ENCODE measurements at regions not wholly inside any gene's neighbourhood (a gene's known extent, or its start where the extent isn't known, plus 50 kb on each side); places are given as distances from the start of the nearest gene placed in this dataset.

GRCh38 chr1:182275271-182275670 lies 116.3 kb downstream of the GLUL start:
- no peak overlapping the region for H3K4me2 ChIP-seq (ENCODE audit: low read depth, low read length)
- H3K79me2 ChIP-seq (ENCODE audit: low read length), result no peaks in the 10 kb centered on the region
- TF ChIP-seq CTCF (IDR thresholded peaks at IDR 0.05; ENCODE audit: low read length) (no peak), EZH2 (optimal IDR thresholded peaks at IDR 0.05; ENCODE audit: low read depth, low read length) (no peak), EZH2phosphoT487 (IDR thresholded peaks at IDR 0.05; ENCODE audit: low read length) (no peak)
- no peaks in the 10 kb centered on the region for H3K27me3 ChIP-seq (replicated peaks; ENCODE audit: insufficient read depth, low read length)
- H3K9ac ChIP-seq (ENCODE audit: low read length), result no peak overlapping the region
- H3K4me3 ChIP-seq (ENCODE audit: low read length), result no peak overlapping the region
- H2AFZ ChIP-seq (ENCODE audit: low read length), result no peak overlapping the region
- H3K9me2 ChIP-seq (replicated peaks; ENCODE audit: insufficient read depth, low read length), result no peaks in the 10 kb centered on the region
- no peaks in the 10 kb centered on the region for H3K9me3 ChIP-seq (replicated peaks; ENCODE audit: insufficient read depth, low read length)
- H3K4me1 ChIP-seq (ENCODE audit: low read length), result no peaks in the 10 kb centered on the region
- no peaks in the 10 kb centered on the region for H3K36me3 ChIP-seq (replicated peaks; ENCODE audit: insufficient read depth, low read length)
- H3F3A ChIP-seq (ENCODE audit: insufficient read depth, low read length), result no peaks in the 10 kb centered on the region
- no peaks in the 10 kb centered on the region for H4K20me1 ChIP-seq (ENCODE audit: insufficient read depth, low read length)
- H3K27ac ChIP-seq (ENCODE audit: low read length), result no peak overlapping the region
- no peak for DNase-seq

GRCh38 chr1:182274618-182275017 lies 117.0 kb downstream of the GLUL start:
- no peak overlapping the region for H3K4me2 ChIP-seq (ENCODE audit: low read depth, low read length)
- no peak for TF ChIP-seq EZH2phosphoT487 (IDR thresholded peaks at IDR 0.05; ENCODE audit: low read length)
- no peak for TF ChIP-seq CTCF (IDR thresholded peaks at IDR 0.05; ENCODE audit: low read length)
- no peak for TF ChIP-seq EZH2 (optimal IDR thresholded peaks at IDR 0.05; ENCODE audit: low read depth, low read length)
- H3K4me1 ChIP-seq (ENCODE audit: low read length), result no peaks in the 10 kb centered on the region
- no peak for DNase-seq
- no peaks in the 10 kb centered on the region for H3K79me2 ChIP-seq (ENCODE audit: low read length)
- H3K27ac ChIP-seq (ENCODE audit: low read length), result no peak overlapping the region
- no peaks in the 10 kb centered on the region for H4K20me1 ChIP-seq (ENCODE audit: insufficient read depth, low read length)
- H3K27me3 ChIP-seq (replicated peaks; ENCODE audit: insufficient read depth, low read length), result no peaks in the 10 kb centered on the region
- H3K9ac ChIP-seq (ENCODE audit: low read length), result no peak overlapping the region
- no peaks in the 10 kb centered on the region for H3F3A ChIP-seq (ENCODE audit: insufficient read depth, low read length)
- H3K9me3 ChIP-seq (replicated peaks; ENCODE audit: insufficient read depth, low read length), result no peaks in the 10 kb centered on the region
- H3K36me3 ChIP-seq (replicated peaks; ENCODE audit: insufficient read depth, low read length), result no peaks in the 10 kb centered on the region
- H3K4me3 ChIP-seq (ENCODE audit: low read length), result no peak overlapping the region
- no peaks in the 10 kb centered on the region for H3K9me2 ChIP-seq (replicated peaks; ENCODE audit: insufficient read depth, low read length)
- H2AFZ ChIP-seq (ENCODE audit: low read length), result no peak overlapping the region

- H3K27ac ChIP-seq (ENCODE audit: low read length), result no peak overlapping the region
- no peak for DNase-seq
These were observed 120.9 kb downstream of the GLUL start for GRCh38 chr1:182270731-182271130.

More at GRCh38 chr1:182270731-182271130, 120.9 kb downstream of the GLUL start:
- Histone ChIP-seq H3K4me2 (ENCODE audit: low read depth, low read length) (no peak overlapping the region), H3K4me3 (ENCODE audit: low read length) (no peak overlapping the region), H3K9me3 (replicated peaks; ENCODE audit: insufficient read depth, low read length) (no peaks in the 10 kb centered on the region), H3K9ac (ENCODE audit: low read length) (no peak overlapping the region), H3K36me3 (replicated peaks; ENCODE audit: insufficient read depth, low read length) (no peaks in the 10 kb centered on the region), H2AFZ (ENCODE audit: low read length) (no peak overlapping the region), H3F3A (ENCODE audit: insufficient read depth, low read length) (no peaks in the 10 kb centered on the region), H4K20me1 (ENCODE audit: insufficient read depth, low read length) (no peaks in the 10 kb centered on the region), H3K4me1 (ENCODE audit: low read length) (no peaks in the 10 kb centered on the region), H3K9me2 (replicated peaks; ENCODE audit: insufficient read depth, low read length) (no peaks in the 10 kb centered on the region), H3K27me3 (replicated peaks; ENCODE audit: insufficient read depth, low read length) (no peaks in the 10 kb centered on the region), H3K79me2 (ENCODE audit: low read length) (no peaks in the 10 kb centered on the region)
- TF ChIP-seq EZH2 (optimal IDR thresholded peaks at IDR 0.05; ENCODE audit: low read depth, low read length) (no peak), EZH2phosphoT487 (IDR thresholded peaks at IDR 0.05; ENCODE audit: low read length) (no peak), CTCF (IDR thresholded peaks at IDR 0.05; ENCODE audit: low read length) (no peak)

All from MM.1S (cell line).